Dedifferentiated amniotic fluid mesenchymal stem cell (primary cell): ENCODE measurements at regions not wholly inside any gene's neighbourhood (a gene's known extent, or its start where the extent isn't known, plus 50 kb on each side); places are given as distances from the start of the nearest gene placed in this dataset.

Experiments used
- DNase-seq: peaks from one replicate; pipeline ENCODE4 v3.0.0-alpha.2; 2016; ENCODE audit errors: extremely low spot score

DNA sequence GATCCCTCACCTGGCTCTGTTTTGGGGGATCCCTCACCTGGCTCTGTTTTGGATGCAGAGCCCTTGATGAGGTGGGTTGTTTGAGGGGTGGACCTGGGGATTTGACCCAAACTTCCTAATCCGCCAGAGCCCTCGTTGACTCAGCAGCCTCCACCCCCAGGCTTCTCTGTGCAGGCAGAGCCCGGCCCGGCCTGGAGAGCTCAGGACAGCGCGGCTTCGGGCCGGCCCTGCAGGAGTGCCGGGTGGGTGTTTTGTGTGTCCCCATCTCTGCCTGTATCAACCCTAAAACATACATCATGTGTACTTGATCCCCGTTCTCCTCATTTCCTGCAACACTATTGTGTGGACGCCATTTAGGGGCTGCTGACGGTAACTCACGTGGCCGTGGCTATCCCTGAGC, 124.2 kb downstream of the SIK1 start:
- DNase-seq, result no peak

DNA sequence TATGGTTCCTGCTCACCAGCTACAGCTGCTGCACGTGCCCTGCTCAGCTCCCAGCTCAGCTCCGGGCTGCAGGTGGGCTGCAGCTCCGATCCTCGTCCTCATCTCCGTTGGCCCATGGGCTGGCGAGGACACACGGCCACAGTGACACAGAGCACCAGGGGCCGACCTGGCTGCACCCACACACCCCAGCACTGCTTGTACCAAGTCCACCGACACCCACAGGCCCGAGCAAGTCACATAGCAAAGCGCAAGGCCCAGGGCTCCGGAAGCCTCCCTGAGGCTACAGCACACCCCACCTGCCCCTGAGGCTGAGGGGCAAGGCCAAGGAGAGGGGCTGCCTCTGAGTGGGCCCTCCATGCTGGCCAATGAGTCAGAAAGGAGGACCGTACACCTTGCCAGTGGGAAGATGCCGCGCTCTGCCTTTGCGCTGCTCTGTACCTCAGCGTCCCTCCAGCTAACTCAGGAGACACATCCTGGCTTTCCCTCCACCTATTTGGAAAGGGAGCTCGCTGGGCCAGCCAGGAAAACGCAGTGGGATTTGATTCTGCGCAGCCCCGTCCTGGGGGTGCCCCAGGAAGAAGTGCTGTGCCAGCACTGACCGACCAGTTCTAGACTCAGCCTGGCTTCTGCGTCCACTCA, 124.8 kb downstream of the SIK1 start:
- DNase-seq, result no peak

DNA sequence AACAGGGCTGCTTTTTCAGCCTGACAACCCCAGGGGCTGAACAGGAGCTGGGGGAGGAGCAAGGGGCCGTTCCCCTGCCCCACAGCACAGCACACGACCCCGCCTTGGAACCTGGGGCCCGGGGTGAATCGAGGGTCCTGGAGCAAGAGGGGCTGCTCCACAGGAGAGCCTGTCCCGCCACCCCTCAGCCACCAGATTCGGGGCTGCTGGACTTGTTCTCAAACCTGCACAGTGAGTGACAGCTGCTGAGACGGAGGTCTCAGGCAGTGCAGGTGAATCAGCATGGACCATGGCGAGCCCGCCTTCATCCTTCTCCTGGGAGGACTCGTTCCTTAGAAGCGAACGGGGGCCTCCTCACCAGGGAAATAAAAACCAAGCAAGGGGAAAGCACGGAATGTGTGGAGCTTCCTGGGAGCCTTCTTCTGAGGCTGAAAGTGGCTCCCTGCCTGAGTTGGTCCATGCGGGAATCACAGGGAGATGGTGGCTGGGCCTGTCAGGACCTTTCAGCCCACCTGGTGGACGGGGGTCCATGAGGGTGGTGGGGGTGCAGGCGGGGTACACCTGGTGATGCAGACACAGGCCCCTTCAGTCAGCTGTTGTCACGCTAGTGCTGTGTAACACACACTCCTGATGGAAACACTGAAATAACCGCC, 125.4 kb downstream of the SIK1 start:
- DNase-seq, result no peak

DNA sequence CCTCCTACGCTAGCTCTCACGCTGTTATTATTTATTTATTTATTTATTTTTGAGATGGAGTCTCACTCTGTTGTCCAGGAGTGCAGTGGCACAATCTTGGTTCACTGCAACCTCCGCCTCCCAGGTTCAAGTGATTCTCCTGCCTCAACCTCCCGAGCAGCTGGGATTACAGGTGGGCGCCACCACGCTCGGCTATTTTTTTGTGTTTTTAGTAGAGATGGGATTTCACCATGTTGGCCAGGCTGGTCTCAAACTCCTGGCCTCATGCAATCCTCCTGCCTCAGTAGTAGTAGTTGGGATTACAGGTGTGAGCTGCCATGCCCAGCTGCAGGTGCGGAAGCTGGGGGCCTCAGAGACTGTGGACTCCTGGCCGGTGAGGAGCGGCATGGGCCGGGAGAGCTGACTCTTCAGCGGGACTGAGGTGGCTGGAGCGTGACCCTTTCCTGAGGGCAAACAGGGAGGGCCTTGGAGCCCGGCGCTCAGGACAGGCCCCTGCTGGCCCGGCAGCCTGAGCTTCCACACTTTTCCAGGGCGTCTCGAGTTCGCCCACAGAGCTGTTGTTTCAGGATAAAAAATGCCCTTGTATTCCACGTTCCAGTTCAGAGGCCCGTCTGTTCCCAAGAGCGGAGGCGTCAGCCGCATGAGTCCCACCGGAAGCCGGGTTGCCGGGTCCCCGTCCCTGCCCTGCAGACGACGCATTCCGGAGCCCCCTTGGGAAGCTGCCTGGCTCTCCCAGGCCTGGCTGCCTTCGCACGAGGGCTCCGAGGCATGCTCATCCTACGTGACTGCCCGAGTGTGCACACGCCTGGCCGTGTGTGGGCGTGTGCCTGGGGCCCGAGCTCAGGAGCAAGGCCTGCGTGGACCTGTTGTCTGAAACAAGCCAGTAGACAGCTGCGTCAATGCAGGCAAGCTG, 126.2 kb downstream of the SIK1 start:
- no peak for DNase-seq

DNA sequence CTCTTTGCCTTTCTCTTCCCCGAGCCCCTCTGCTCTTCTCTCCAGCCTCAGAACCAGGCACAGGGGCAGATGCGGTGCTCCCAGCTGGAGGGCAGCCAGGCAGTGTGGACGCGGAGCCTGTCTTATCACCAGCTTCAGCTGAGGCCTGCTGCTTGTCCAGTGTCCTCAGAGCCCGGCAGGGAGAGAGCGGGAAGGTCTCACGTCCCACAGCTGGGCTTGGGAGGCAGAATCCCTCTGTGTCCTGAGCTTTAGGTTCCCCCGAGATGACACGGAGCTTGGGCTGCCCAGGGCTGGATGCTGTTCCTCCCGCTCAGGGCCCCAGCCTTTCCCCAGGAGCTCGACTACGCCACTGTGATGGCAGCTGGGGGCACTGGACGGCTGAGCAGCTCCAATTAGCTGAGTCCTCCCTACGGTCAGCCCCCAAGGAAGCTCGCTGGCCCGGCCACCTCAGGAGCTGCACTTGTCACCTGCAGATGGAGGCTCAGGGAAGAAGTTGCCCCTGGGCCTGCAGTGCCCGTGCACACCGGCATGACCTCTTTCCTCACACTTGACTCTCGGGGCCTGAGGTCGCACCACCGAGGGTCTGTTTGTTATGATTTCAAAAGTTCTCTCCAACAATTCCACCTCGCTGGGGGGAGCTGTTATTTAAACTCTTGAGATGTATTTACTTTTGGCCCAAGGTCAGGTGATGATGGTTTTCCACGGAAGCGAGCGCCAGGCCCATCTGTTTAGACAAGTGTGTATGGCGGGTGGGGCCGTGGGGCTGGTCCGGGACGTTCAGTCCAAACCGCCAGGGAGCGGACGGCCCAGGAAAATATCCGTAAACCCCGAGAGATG, 127.3 kb downstream of the SIK1 start:
- DNase-seq, result no peak

DNA sequence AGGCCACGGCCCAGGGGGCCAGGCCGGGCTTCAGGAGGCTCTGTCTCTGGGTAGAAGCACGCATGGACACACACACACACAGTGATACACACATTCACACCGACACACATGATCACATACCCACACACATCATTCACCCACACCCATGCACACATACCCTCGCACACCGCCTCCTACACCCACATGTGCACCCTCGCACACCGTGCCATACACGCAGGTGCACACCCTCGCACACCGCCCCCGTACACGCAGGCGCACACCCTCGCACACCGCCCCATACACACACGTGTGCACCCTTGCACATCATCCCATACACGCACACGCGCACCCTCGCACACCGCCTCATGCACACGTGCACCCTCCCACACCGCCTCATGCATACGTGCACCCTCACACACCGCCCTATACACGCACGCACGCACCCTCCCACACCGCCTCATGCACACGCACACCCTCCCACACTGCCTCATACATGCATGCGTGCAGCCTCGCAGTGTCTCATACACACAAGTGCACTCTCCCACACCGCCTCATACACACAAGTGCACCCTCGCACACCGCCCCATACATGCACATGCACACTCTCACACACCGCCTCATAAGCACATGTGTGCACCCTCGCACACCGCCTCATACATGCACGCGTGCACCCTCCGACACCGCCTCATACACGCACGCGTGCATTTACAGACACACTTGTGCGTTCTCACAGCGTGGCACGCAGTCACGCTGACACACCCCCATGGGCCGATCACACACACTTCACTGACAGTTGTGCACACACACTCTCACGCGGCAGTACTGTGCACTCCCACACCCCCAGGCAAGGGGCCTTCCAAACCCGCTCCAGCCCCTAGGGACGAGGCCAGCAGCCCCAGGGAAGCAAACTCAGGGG, 128.1 kb downstream of the SIK1 start:
- no peak for DNase-seq

DNA sequence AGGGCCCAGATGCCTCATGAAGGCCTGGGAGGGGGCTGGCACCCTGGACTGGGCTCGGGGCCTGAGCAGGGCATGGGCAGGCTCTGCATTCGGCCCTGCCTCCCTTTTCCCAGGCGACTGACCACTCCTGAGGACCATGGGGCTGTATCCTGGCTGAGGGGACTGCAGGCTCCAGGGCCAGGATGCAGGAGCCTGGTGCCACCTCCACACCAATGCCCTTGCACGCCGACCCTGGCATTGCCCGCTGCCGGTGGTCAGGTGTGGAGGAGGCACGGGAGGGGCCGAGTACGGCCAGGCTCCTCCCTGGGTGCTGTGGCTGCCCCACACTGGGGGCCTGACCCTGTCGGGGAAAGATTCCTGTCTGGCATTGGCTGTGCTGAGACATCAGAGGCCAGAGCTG, 128.9 kb downstream of the SIK1 start:
- no peak for DNase-seq

DNA sequence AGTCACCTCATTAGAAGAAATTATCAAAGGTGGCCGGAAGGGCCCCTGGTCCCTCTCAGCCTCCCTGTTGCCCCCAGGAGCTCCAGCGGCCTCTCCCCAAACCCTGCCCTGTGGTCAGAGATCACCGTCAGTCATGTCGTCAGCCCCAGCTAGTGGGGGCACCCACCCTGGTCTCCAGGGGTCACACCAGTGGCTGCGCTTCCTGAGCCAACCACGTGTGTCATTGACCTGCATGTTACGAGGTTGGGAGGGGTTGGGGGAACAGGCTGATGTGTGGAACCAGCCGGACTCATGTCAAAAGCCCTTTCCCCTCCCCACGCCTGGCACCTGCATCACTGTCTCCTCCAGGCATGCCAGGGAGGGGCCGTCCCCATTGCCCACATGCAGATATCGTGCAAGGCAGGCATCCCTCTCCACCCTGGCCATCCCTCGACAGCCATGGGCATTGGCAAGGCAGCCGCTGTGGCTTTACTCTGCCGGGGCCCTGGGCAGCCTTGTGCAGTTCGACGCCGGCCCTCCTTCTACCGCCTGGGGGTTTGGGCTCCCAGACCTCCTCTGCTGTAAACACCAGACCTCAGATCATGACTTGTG, 128.7 kb downstream of the CRYAA start:
- DNase-seq, result no peak

DNA sequence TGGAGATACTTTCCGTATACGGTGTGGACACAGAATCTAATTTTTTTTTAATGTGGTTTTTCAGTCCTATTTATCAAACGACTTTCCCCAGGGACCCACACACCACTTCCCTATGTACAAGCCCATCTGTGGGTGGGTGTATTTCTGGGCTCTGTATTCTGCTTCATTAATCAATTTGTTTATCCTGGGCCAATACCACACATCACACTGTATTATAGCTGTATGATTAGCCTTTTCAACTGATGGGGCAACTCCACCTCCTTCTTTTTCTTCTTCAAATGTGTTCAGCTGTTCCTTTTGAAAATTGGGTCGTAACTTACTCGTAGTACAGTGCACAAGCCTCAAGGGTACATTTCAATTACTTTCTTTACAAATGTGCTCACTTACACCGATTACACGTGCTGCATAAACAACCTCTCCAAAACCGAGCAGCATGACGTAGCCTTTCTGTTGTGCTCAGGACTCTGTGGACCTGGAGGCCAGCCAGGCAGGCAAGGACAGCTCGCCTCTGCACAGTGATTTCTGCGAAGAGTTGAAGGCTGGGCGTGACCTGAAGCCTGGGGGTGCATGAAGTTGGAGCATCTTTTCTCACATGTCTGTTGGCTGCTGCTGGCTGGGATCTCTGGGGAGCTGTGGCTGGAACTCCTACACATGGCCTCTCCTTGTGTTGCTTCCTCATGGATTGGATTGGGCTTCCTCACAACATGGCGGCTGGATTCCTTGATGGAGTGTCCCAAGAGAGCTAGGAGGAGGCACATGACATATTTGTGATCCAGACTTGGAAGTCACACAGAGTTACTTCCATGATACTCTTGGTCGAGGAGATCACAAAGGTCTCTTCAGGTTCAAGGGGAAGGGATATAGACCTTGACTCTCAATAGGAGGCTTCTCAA, 126.5 kb downstream of the CRYAA start:
- DNase-seq, result no peak

DNA sequence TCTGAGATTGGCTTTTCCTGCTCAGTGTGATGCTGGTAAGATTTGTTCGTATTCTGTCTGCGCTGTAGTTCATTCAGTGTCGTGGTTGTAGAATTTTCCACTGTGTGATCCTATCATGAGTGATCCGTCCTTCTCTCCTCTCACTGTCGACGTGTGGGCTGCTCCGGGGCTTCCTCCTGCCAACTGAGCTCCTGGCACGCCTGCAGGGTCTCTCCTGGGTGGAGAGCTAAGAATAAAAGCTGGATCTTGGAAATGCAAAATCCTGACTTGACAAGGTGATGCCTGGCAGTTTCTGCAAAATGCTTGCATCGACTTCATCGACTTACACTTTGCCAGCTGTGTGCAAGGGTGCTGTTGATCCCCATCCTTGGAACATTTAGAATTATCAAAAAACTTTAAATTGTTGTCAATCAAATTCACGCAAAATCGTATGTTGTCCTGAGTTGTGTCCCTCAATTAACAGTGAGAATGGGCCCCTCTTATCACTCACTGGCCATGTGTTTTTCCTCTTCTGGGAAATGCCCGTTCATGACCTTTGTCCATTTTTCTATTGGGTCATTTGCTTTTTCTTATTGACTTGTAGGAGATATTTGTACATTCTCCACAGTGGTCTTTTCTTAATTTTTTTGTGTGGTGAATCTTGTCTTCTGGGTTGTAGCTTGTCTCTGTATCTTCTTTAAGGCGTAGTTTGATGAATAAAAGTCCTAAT, 125.5 kb downstream of the CRYAA start:
- DNase-seq, result no peak

DNA sequence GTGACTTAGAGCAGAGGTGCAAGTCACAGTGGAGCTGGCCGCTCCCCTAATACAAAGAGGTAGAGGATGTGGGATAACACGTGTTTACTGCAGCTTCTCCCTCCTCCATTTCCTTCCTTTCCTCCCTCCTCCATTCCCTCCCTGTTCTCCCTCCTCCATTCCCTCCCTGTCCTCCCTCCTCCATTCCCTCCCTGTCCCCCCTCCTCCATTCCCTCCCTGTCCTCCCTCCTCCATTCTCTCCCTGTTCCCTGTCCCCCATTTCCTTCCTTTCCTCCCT, 124.0 kb downstream of the CRYAA start:
- DNase-seq, result no peak

DNA sequence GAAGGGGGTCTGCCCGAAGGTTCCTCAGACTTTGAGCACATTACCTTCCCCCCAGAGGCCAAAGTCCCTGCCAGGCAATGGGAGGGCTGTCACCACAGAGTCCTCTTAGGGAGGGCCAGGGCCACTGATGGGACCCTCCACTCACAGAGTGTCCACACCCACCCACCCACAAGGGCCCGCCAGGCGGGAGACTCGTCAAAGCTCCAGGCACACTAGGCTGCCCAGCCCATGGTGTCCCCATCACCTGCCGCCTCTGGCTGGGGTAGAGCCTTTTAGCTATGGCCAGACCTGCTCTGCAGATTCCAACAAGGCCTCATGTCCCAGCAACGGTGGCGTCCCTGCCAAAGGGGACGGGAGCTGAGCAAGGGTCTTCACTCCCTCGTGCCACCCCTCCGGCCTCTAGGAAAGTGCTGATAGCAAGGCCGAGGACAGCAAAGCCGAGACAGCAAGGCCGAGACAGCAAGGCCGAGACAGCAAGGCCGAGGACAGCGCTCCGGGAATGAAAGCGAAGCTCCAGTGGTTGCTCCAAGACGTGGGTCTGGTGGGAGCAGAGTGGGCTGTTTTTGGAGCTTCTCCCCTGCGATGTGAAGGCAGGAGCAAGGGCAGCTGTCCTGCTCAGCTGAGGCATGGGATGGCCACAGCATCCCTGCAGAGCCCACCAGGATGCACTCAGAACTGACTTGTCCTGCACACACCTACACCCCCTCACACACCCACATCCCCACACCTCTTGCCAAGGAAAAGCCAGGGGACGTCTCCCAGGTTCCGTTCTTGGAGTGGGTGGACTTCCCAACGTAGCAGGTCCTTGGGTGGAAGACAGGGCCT, 123.4 kb downstream of the CRYAA start:
- no peak for DNase-seq

DNA sequence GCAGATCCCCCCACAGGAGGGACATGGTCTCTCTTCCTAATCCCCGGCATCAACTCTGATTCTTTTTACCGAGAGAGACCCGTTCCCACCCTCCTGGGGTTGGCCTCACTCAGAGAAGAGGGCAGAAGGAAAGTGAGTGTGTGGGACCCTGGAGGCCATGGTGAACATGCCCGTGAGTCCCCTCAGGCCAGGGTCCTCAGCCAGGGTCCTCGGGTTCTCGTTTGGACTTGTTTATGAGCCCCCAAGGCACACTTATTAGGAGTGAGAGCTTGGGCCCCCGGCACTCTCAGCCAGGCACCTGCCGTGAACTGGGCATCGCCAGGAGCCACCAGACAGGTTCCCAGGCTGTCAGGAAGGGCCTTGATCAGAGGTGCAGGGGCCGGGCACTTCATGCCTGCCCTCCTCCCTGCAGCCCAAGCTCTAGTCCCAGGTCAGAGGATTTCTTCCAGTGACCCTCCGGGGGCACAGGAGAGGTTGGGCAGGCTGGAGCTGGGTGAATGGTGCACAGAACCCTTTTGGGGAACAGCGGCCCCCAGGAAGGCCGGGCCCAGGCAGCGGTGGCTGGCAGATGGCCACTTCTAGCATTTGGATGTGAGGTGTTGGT, 122.6 kb downstream of the CRYAA start:
- DNase-seq, result no peak

DNA sequence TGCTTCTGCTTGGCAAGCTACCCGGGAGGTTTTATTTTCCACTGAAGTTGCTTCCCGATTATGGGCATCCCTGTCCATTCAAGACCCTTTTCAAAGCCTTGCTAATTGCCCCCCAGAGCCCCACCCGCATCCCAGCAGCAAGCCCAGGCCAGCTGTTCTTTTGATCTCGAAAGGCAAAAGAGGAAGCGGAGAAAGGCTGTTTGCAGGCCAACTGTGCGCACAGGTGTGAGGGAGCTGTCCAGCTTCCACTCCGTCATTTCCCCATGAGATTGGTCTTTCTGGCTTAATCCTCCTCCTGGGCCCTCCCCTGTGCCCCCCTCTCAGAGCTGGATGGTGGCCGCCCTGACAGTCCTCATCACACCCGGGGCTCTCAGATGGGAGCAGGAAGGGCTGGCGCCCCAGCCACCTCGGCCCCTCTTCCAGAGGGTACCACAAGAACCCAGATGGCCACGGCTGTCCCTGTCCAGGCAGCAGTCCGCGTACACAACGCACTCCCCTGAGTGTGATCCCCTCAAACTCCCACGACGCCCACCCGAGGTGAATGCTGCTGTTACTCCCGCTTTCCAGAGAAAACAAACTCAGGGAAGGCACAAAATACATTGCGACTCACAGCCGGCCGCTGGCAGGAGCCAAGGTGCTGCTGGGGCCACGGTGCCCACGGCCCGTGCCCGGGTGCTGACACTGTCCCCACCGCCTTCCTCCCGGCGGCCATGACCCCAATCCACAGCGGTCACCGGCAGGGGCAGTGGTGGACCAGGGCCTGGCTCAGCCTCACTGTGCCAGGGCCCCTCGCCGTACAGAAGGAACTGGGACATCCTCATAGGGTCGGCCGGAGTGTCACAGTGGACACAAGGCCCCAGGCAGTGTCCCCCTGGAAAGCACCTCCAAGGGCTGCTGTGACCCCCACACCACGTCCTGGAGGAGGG, 121.9 kb downstream of the CRYAA start:
- no peak for DNase-seq

DNA sequence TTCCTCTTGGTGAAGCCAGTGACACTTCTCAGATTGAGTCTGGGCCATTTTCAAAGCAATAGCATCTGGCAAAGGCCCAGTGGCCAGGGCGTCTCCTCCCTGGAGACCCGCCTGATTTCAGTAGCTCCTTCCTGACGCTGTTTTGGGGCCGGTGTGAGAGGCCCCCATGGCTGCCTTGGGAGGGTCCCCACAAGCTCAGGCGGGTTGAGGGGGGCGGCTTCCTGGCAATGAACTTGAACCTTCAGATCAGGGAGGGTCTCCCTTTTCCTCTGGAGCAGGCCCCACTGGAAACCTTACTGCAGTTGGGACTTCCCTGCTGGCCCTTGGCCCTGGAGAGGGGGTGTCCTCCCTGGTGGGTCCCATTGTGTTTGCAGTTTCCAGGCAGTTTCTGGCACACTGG, 121.2 kb downstream of the CRYAA start:
- no peak for DNase-seq

DNA sequence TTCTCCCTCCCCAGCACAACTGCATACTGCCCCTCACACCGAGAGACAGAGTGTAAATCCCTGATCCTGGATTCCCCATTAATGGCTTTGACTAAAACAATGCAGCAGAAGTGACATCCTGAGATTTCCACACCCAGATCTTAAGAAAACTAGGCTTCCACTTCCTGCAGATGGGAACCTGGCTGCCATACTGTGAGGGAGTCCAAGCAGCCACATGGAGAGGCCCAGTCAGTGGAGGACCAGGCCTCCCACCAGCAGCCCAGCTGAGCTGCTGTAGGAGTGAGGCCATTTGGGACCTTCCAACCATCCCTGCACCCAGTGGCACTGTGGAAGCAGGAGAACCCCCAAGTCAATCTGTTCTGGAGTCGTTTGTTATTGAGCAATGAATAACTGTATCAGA, 120.6 kb downstream of the CRYAA start:
- DNase-seq, result no peak
